ENCODE measurements at regions not wholly inside any gene's neighbourhood (a gene's known extent, or its start where the extent isn't known, plus 50 kb on each side); places are given as distances from the start of the nearest gene placed in this dataset.

GRCh38 chr2:66930339-66931220 is 466.6 kb upstream of the ETAA1 start:
- H3K4me3 ChIP-seq (ENCODE audit: low read depth, low read length): no peak overlapping the region

GRCh38 chr2:66938471-66938967 is 458.6 kb upstream of the ETAA1 start:
- H3K27me3 ChIP-seq (ENCODE audit: control insufficient read depth, insufficient read depth, low read length): no peaks in the 10 kb centered on the region
- H3K4me3 ChIP-seq (ENCODE audit: low read depth, low read length): no peak overlapping the region
- no peak for TF ChIP-seq CTCF (IDR thresholded peaks at IDR 0.05; ENCODE audit: insufficient read depth, low read length, poor library complexity, severe bottlenecking)
- DNase-seq (ENCODE audit: low read depth): no peak
- no peaks in the 10 kb centered on the region for H3K36me3 ChIP-seq (ENCODE audit: control insufficient read depth, insufficient read depth, low read length)

More at GRCh38 chr2:66930339-66931220, 466.6 kb upstream of the ETAA1 start:
- Histone ChIP-seq H3K36me3 (ENCODE audit: control insufficient read depth, insufficient read depth, low read length) (no peaks in the 10 kb centered on the region), H3K27me3 (ENCODE audit: control insufficient read depth, insufficient read depth, low read length) (no peaks in the 10 kb centered on the region)
- DNase-seq (ENCODE audit: low read depth): no peak
- TF ChIP-seq CTCF (IDR thresholded peaks at IDR 0.05; ENCODE audit: insufficient read depth, low read length, poor library complexity, severe bottlenecking): no peak

- no peak for DNase-seq (ENCODE audit: low read depth)
- no peaks in the 10 kb centered on the region for H3K27me3 ChIP-seq (ENCODE audit: control insufficient read depth, insufficient read depth, low read length)
- no peak overlapping the region for H3K4me3 ChIP-seq (ENCODE audit: low read depth, low read length)
- H3K36me3 ChIP-seq (ENCODE audit: control insufficient read depth, insufficient read depth, low read length): no peaks in the 10 kb centered on the region
- no peak for TF ChIP-seq CTCF (IDR thresholded peaks at IDR 0.05; ENCODE audit: insufficient read depth, low read length, poor library complexity, severe bottlenecking)
Measured at GRCh38 chr2:66940080-66940479, 457.1 kb upstream of the ETAA1 start.

- Histone ChIP-seq H3K36me3 (ENCODE audit: control insufficient read depth, insufficient read depth, low read length) (no peaks in the 10 kb centered on the region), H3K27me3 (ENCODE audit: control insufficient read depth, insufficient read depth, low read length) (no peaks in the 10 kb centered on the region), H3K4me3 (ENCODE audit: low read depth, low read length) (no peak overlapping the region)
- no peak for TF ChIP-seq CTCF (IDR thresholded peaks at IDR 0.05; ENCODE audit: insufficient read depth, low read length, poor library complexity, severe bottlenecking)
- DNase-seq (ENCODE audit: low read depth): no peak
Measured at GRCh38 chr2:66948234-66948633, 448.9 kb upstream of the ETAA1 start.

GRCh38 chr2:66957198-66957597 is 439.9 kb upstream of the ETAA1 start:
- no peaks in the 10 kb centered on the region for H3K27me3 ChIP-seq (ENCODE audit: control insufficient read depth, insufficient read depth, low read length)
- no peak overlapping the region for H3K4me3 ChIP-seq (ENCODE audit: low read depth, low read length)
- DNase-seq (ENCODE audit: low read depth): no peak
- H3K36me3 ChIP-seq (ENCODE audit: control insufficient read depth, insufficient read depth, low read length): no peaks in the 10 kb centered on the region
- TF ChIP-seq CTCF (IDR thresholded peaks at IDR 0.05; ENCODE audit: insufficient read depth, low read length, poor library complexity, severe bottlenecking): no peak
